Liver (tissue), 8 donors: ENCODE measurements at regions not wholly inside any gene's neighbourhood (a gene's known extent, or its start where the extent isn't known, plus 50 kb on each side); places are given as distances from the start of the nearest gene placed in this dataset.

Experiments
- DNase-seq: peaks from one replicate; pipeline ENCODE4 v3.0.0-alpha.2; 2017; ENCODE audit warnings: low spot score
- H3K27ac ChIP-seq, 2 donors: one replicate each; pipeline ENCODE4 v1.7.0; 2013; ENCODE audit warnings: inconsistent platforms in 2 of 2, low read length in 2 of 2, control low read depth in 1 of 2, low read depth in 1 of 2, mild to moderate bottlenecking in 1 of 2
- H3K27me3 ChIP-seq, 4 donors: one replicate each; pipeline versions ENCODE4 v1.6.1 to v1.7.0; 2013; ENCODE audit warnings: low read length in 3 of 4, inconsistent platforms in 1 of 4, mild to moderate bottlenecking in 1 of 4, moderate library complexity in 1 of 4; ENCODE audit not compliant: control insufficient read depth in 4 of 4, insufficient read depth in 4 of 4
- H3K36me3 ChIP-seq, 4 donors: one replicate each; pipeline versions ENCODE4 v1.6.1 to v1.7.0; 2013; ENCODE audit warnings: low read length in 3 of 4, mild to moderate bottlenecking in 3 of 4, low read depth in 1 of 4, moderate library complexity in 1 of 4; ENCODE audit not compliant: control insufficient read depth in 4 of 4, insufficient read depth in 3 of 4
- H3K4me1 ChIP-seq, 4 donors: one replicate each; pipeline versions ENCODE4 v1.6.1 to v1.7.0; 2013; ENCODE audit warnings: low read length in 3 of 4, mild to moderate bottlenecking in 3 of 4, moderate library complexity in 1 of 4; ENCODE audit not compliant: control insufficient read depth in 4 of 4, insufficient read depth in 4 of 4
- H3K4me3 ChIP-seq, 3 donors: one replicate each; pipeline versions ENCODE4 v1.6.1 to v1.7.0; 2013; ENCODE audit warnings: low read length in 3 of 3, control low read depth in 1 of 3, low read depth in 1 of 3, mild to moderate bottlenecking in 1 of 3
- H3K9ac ChIP-seq, 2 donors: one replicate each; pipeline ENCODE4 v1.7.0; 2013; ENCODE audit warnings: low read length in 2 of 2, mild to moderate bottlenecking in 2 of 2, moderate library complexity in 2 of 2, control low read depth in 1 of 2, low read depth in 1 of 2
- H3K9me3 ChIP-seq, 4 donors: one replicate each; pipeline versions ENCODE4 v1.6.1 to v1.7.0; 2013; ENCODE audit warnings: low read length in 3 of 4; ENCODE audit not compliant: control insufficient read depth in 4 of 4
- ATF3 ChIP-seq: IDR thresholded peaks from 2 replicates; pipeline ENCODE4 v1.6.1; 2016; ENCODE audit warnings: antibody characterized with exemption
- CTCF ChIP-seq: fragments of 150-350 bp; IDR thresholded peaks from 2 replicates; pipeline ENCODE4 v1.5.1; 2017; ENCODE audit warnings: improper control_type of control experiment, low read depth, low read length; ENCODE audit not compliant: missing input control
- EGR1 ChIP-seq, 2 donors: IDR thresholded peaks; 2 replicates each; pipeline ENCODE4 v1.6.1; 2016 to 2018; ENCODE audit warnings: antibody characterized with exemption in 2 of 2, low read depth in 2 of 2
- FOXA1 ChIP-seq: IDR thresholded peaks from 2 replicates; pipeline ENCODE4 v1.6.1; 2016; ENCODE audit warnings: antibody characterized with exemption
- FOXA2 ChIP-seq: IDR thresholded peaks from 2 replicates; pipeline ENCODE4 v1.6.1; 2016; ENCODE audit warnings: antibody characterized with exemption
- GABPA ChIP-seq, 2 donors: IDR thresholded peaks in 1 of 2; conservative IDR thresholded peaks in 1 of 2; 2 replicates each; pipeline ENCODE4 v1.6.1; 2016; ENCODE audit warnings: antibody characterized with exemption in 2 of 2, mild to moderate bottlenecking in 1 of 2, moderate library complexity in 1 of 2
- HNF4A ChIP-seq, 2 donors: conservative IDR thresholded peaks; 2 replicates each; pipeline ENCODE4 v1.6.1; 2016; ENCODE audit warnings: antibody characterized with exemption in 2 of 2, mild to moderate bottlenecking in 2 of 2
- HNF4G ChIP-seq: IDR thresholded peaks from 2 replicates; pipeline ENCODE4 v1.6.1; 2016; ENCODE audit warnings: antibody characterized with exemption
- JUND ChIP-seq, 2 donors: IDR thresholded peaks; 2 replicates each; pipeline ENCODE4 v1.6.1; 2016; ENCODE audit warnings: antibody characterized with exemption in 2 of 2
- MAX ChIP-seq: IDR thresholded peaks from 2 replicates; pipeline ENCODE4 v1.6.1; 2016; ENCODE audit warnings: antibody characterized with exemption
- NR2F2 ChIP-seq: IDR thresholded peaks from 2 replicates; pipeline ENCODE4 v1.6.1; 2016; ENCODE audit warnings: antibody characterized with exemption
- RAD21 ChIP-seq, 2 donors: IDR thresholded peaks; 2 replicates each; pipeline ENCODE4 v1.6.1; 2016; ENCODE audit warnings: antibody characterized with exemption in 2 of 2, mild to moderate bottlenecking in 2 of 2
- REST ChIP-seq: IDR thresholded peaks from 2 replicates; pipeline ENCODE4 v1.6.1; 2016; ENCODE audit warnings: antibody characterized with exemption, mild to moderate bottlenecking
- RXRA ChIP-seq, 2 donors: IDR thresholded peaks; 2 replicates each; pipeline ENCODE4 v1.6.1; 2017 to 2018; ENCODE audit warnings: antibody characterized with exemption in 2 of 2, mild to moderate bottlenecking in 1 of 2
- SP1 ChIP-seq: IDR thresholded peaks from 2 replicates; pipeline ENCODE4 v1.6.1; 2018; ENCODE audit warnings: antibody characterized with exemption, mild to moderate bottlenecking
- TAF1 ChIP-seq: conservative IDR thresholded peaks from 2 replicates; pipeline ENCODE4 v1.6.1; 2016; ENCODE audit warnings: antibody characterized with exemption, mild to moderate bottlenecking
- YY1 ChIP-seq: IDR thresholded peaks from 2 replicates; pipeline ENCODE4 v1.6.1; 2016; ENCODE audit warnings: antibody characterized with exemption, mild to moderate bottlenecking
- ZBTB33 ChIP-seq: IDR thresholded peaks from 2 replicates; pipeline ENCODE4 v1.6.1; 2016; ENCODE audit warnings: antibody characterized with exemption
- WGBS: extraction: QIAGEN DNeasy Blood & Tissue Kit; methylation state at CpG from one replicate; pipeline ENCODE4 v1.1.7; 2013; 5-methylcytosine and 5-hydroxymethylcytosine counted together
- donor health status: healthy.
- donor health status: healthy.
- donor health status: healthy.
- donor health status: healthy.
- donor health status: healthy.

- TF ChIP-seq ZBTB33 (no peak), CTCF (no peak), ATF3 (no peak), GABPA (IDR thresholded peaks at IDR 0.05 in 1 of 2, conservative IDR thresholded peaks at IDR 0.05 in 1 of 2) (no peak), FOXA1 (no peak), FOXA2 (no peak), RXRA (IDR thresholded peaks at IDR 0.05) (no peak), EGR1 (IDR thresholded peaks at IDR 0.05; ENCODE audit: low read depth in 2 of 2) (no peak)
These were observed 102.3 kb downstream of the NOC3L start (continued) for GRCh38 chr10:94260455-94260854.

- Histone ChIP-seq H3K9ac (no peak overlapping the region), H3K4me1 (no peaks in the 10 kb centered on the region), H3K27ac (no peak overlapping the region), H3K4me3 (no peak overlapping the region), H3K36me3 (no peaks in the 10 kb centered on the region), H3K9me3 (no peaks in the 10 kb centered on the region), H3K27me3 (no peaks in the 10 kb centered on the region)
- 52% methylated on average over 3 of the region's 3 CpGs for WGBS
- no peak for TF ChIP-seq FOXA2
- TF ChIP-seq RXRA (IDR thresholded peaks at IDR 0.05): no peak
- no peak for TF ChIP-seq HNF4G
- no peak for TF ChIP-seq ZBTB33
- TF ChIP-seq GABPA (IDR thresholded peaks at IDR 0.05 in 1 of 2, conservative IDR thresholded peaks at IDR 0.05 in 1 of 2): no peak
- no peak for TF ChIP-seq ATF3
- no peak for TF ChIP-seq JUND (IDR thresholded peaks at IDR 0.05)
- no peak for TF ChIP-seq FOXA1
- TF ChIP-seq NR2F2: no peak
- no peak for TF ChIP-seq HNF4A (conservative IDR thresholded peaks at IDR 0.05)
- no peak for TF ChIP-seq YY1
- TF ChIP-seq MAX: no peak
- no peak for TF ChIP-seq TAF1
- TF ChIP-seq SP1: no peak
- no peak for TF ChIP-seq EGR1 (IDR thresholded peaks at IDR 0.05; ENCODE audit: low read depth in 2 of 2)
- TF ChIP-seq REST: no peak
- no peak for TF ChIP-seq CTCF
- no peak for TF ChIP-seq RAD21 (IDR thresholded peaks at IDR 0.05)
- DNase-seq: no peak
These were observed 98.7 kb downstream of the NOC3L start for GRCh38 chr10:94264085-94264484.
